ENCODE measurements at regions not wholly inside any gene's neighbourhood (a gene's known extent, or its start where the extent isn't known, plus 50 kb on each side); places are given as distances from the start of the nearest gene placed in this dataset.

DNA sequence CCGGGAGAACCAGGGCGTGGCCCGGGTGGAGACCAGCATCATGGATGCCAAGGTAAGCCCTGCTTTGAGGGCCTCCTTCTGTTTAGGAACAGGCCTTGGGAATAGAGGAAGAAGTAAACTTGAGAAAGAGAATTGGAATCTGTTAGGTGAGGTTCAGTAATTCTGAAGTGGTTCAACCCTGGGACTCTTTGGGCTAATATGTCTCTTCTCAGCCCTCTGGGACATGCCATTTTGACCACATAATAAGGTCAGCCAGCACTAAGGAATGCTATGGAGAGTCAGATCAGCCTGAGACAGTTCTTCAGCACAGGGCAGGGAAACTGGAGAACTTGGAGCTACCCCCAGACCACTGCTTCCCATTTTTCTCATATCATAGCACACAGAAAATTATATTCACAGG is 63.3 kb upstream of the PRPS1 start:
- H4K91ac ChIP-seq (ENCODE audit: low read depth, low read length, poor library complexity) = no peak overlapping the region
- no peak overlapping the region for H4K8ac ChIP-seq (ENCODE audit: low read depth, low read length)
- H3K79me1 ChIP-seq (ENCODE audit: low read depth, low read length) = no peaks in the 10 kb centered on the region
- H2BK5ac ChIP-seq (ENCODE audit: low read length) = no peak overlapping the region
- H2BK15ac ChIP-seq (ENCODE audit: low read length) = no peak overlapping the region
- H3K27me3 ChIP-seq (ENCODE audit: control insufficient read depth in 3 of 3, insufficient read depth in 3 of 3, low read depth in 1 of 3, low read length in 3 of 3) = no peaks in the 10 kb centered on the region
- no peak overlapping the region for H2AK5ac ChIP-seq (ENCODE audit: low read depth, low read length)
- H3K9ac ChIP-seq (ENCODE audit: low read depth, low read length, poor library complexity) = no peak overlapping the region
- H3K4me3 ChIP-seq (ENCODE audit: low read length in 2 of 2) = no peak overlapping the region
- no peak overlapping the region for H3K14ac ChIP-seq (ENCODE audit: low read length)
- H3K36me3 ChIP-seq (replicated peaks in 1 of 2; ENCODE audit: control insufficient read depth in 2 of 2, insufficient read depth in 2 of 2, low read length in 2 of 2) = no peaks in the 10 kb centered on the region
- no peak overlapping the region for H3K4ac ChIP-seq (ENCODE audit: low read length)
- H2BK12ac ChIP-seq (ENCODE audit: low read length) = peak overlapping the region; percentile 63
- H2BK120ac ChIP-seq (ENCODE audit: low read depth, low read length) = no peak overlapping the region
- no peak overlapping the region for H3K27ac ChIP-seq (replicated peaks; ENCODE audit: low read length)
- no peaks in the 10 kb centered on the region for H3K9me3 ChIP-seq (replicated peaks in 1 of 2; ENCODE audit: control insufficient read depth in 2 of 2, insufficient read depth in 1 of 2, low read depth in 1 of 2, low read length in 2 of 2)
- no peak for DNase-seq (ENCODE audit: low spot score)
- no peak overlapping the region for H3K4me2 ChIP-seq (ENCODE audit: insufficient read depth, low read length, poor library complexity, severe bottlenecking)
- peaks cover 9 to 11% of the 10 kb centered on the region in 2 donors for H3K4me1 ChIP-seq (ENCODE audit: control insufficient read depth in 2 of 2, insufficient read depth in 1 of 2, low read depth in 1 of 2, low read length in 2 of 2)
- WGBS, 2 donors (ENCODE audit: extremely low coverage in 2 of 2, insufficient read length in 2 of 2, insufficient replicate concordance in 1 of 2) = no CpG with 5 or more reads among the region's 3 CpGs
- H2AFZ ChIP-seq (ENCODE audit: low read length) = no peak overlapping the region
- no peak overlapping the region for H3K18ac ChIP-seq (ENCODE audit: low read length)
- H3K23ac ChIP-seq (ENCODE audit: low read depth, low read length, poor library complexity) = no peak overlapping the region

DNA sequence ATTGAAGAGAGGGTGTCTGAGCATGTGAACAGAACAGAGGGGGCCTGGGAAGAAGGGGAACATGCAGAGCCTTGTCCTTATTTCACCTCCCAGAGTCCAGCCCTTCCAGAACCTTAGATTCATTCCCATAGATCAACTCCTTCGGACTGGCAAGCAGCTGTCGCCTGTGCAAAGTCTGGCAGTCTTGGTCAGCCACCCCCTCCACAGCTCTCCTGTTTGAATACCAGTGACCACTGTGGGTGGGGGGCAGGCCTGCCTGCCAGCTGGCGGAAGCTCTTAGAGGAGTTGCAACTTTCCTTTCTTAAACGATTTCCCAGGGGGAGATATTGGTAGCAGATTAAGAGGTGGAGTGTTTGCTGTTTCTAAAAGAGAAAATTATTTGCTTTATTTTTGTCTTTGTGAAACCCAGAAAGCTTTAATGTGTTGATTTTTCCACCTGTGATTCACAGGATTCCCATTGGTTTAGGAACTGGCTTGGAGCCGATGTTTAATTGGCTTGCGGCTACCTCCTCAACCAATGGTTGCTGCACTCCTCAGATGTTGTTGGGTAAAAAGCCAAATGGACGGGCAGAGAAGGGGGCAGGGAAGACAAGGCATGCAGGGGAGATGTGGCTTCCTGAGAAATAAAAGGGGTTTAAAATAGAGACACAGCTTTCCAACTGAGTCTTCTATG is 62.2 kb upstream of the PRPS1 start:
- H3K4me1 ChIP-seq (ENCODE audit: control insufficient read depth in 2 of 2, insufficient read depth in 1 of 2, low read depth in 1 of 2, low read length in 2 of 2) = peaks cover 9 to 11% of the 10 kb centered on the region in 2 donors
- H2BK15ac ChIP-seq (ENCODE audit: low read length) = no peak overlapping the region
- no peak overlapping the region for H2AK5ac ChIP-seq (ENCODE audit: low read depth, low read length)
- WGBS, 2 donors (ENCODE audit: extremely low coverage in 2 of 2, insufficient read length in 2 of 2, insufficient replicate concordance in 1 of 2) = no CpG with 5 or more reads among the region's 7 CpGs
- no peak overlapping the region for H4K8ac ChIP-seq (ENCODE audit: low read depth, low read length)
- no peak overlapping the region for H3K4me3 ChIP-seq (ENCODE audit: low read length in 2 of 2)
- H2BK5ac ChIP-seq (ENCODE audit: low read length) = no peak overlapping the region
- no peaks in the 10 kb centered on the region for H3K27me3 ChIP-seq (ENCODE audit: control insufficient read depth in 3 of 3, insufficient read depth in 3 of 3, low read depth in 1 of 3, low read length in 3 of 3)
- H3K9me3 ChIP-seq (replicated peaks in 1 of 2; ENCODE audit: control insufficient read depth in 2 of 2, insufficient read depth in 1 of 2, low read depth in 1 of 2, low read length in 2 of 2) = no peaks in the 10 kb centered on the region
- peak overlapping the region; percentile 68 for H3K27ac ChIP-seq (replicated peaks; ENCODE audit: low read length)
- H3K4ac ChIP-seq (ENCODE audit: low read length) = no peak overlapping the region
- H3K14ac ChIP-seq (ENCODE audit: low read length) = no peak overlapping the region
- no peak overlapping the region for H2BK120ac ChIP-seq (ENCODE audit: low read depth, low read length)
- H3K36me3 ChIP-seq (replicated peaks in 1 of 2; ENCODE audit: control insufficient read depth in 2 of 2, insufficient read depth in 2 of 2, low read length in 2 of 2) = no peaks in the 10 kb centered on the region
- no peak overlapping the region for H4K91ac ChIP-seq (ENCODE audit: low read depth, low read length, poor library complexity)
- peak; percentile 54 for DNase-seq (ENCODE audit: low spot score)
- H3K4me2 ChIP-seq (ENCODE audit: insufficient read depth, low read length, poor library complexity, severe bottlenecking) = no peak overlapping the region
- no peak overlapping the region for H3K9ac ChIP-seq (ENCODE audit: low read depth, low read length, poor library complexity)
- no peaks in the 10 kb centered on the region for H3K79me1 ChIP-seq (ENCODE audit: low read depth, low read length)
- H3K23ac ChIP-seq (ENCODE audit: low read depth, low read length, poor library complexity) = no peak overlapping the region
- peak overlapping the region; percentile 82 for H2AFZ ChIP-seq (ENCODE audit: low read length)
- no peak overlapping the region for H2BK12ac ChIP-seq (ENCODE audit: low read length)
- peak overlapping the region; percentile 57 for H3K18ac ChIP-seq (ENCODE audit: low read length)

DNA sequence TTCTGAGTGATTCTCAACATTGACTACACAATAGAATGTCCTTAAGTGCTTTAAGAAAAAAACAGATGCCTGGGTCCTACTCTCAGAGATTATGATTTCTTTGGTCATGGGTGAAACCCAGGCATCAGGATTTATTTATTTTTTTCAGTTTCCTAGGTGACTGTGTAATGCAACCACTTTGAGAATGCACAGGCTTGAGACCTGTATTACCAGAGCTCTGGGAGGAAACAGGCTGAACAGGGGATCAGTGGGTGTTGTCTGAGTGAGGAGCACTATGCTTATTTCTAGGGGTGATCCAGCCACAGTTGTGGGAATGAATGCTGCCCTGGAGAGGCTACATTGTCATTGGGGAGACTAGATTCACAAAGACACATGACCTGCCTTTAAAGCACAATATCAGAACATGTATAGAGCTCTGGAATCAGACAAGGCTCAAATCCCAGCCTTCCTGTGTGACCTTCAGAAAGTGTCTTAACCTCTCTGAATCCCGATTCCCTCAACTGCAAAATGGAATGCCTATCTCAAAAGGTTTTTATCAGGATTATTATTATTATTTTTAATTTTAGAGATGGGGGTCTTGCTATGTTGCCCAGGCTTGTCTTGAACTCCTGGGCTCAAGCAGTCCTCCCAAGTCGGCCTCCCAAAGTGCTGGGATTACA is 61.6 kb upstream of the PRPS1 start:
- H3K4me2 ChIP-seq (ENCODE audit: insufficient read depth, low read length, poor library complexity, severe bottlenecking) = no peak overlapping the region
- H3K9ac ChIP-seq (ENCODE audit: low read depth, low read length, poor library complexity) = no peak overlapping the region
- H3K9me3 ChIP-seq (replicated peaks in 1 of 2; ENCODE audit: control insufficient read depth in 2 of 2, insufficient read depth in 1 of 2, low read depth in 1 of 2, low read length in 2 of 2) = no peaks in the 10 kb centered on the region
- H3K36me3 ChIP-seq (replicated peaks in 1 of 2; ENCODE audit: control insufficient read depth in 2 of 2, insufficient read depth in 2 of 2, low read length in 2 of 2) = no peaks in the 10 kb centered on the region
- H4K91ac ChIP-seq (ENCODE audit: low read depth, low read length, poor library complexity) = no peak overlapping the region
- H3K4ac ChIP-seq (ENCODE audit: low read length) = no peak overlapping the region
- H3K27ac ChIP-seq (replicated peaks; ENCODE audit: low read length) = peak overlapping the region; percentile 68
- no peak overlapping the region for H2BK120ac ChIP-seq (ENCODE audit: low read depth, low read length)
- H3K27me3 ChIP-seq (ENCODE audit: control insufficient read depth in 3 of 3, insufficient read depth in 3 of 3, low read depth in 1 of 3, low read length in 3 of 3) = no peaks in the 10 kb centered on the region
- H2BK5ac ChIP-seq (ENCODE audit: low read length) = no peak overlapping the region
- H3K18ac ChIP-seq (ENCODE audit: low read length) = no peak overlapping the region
- H2AFZ ChIP-seq (ENCODE audit: low read length) = peak overlapping the region; percentile 82
- no peak overlapping the region for H3K14ac ChIP-seq (ENCODE audit: low read length)
- DNase-seq (ENCODE audit: low spot score) = no peak
- no peak overlapping the region for H2AK5ac ChIP-seq (ENCODE audit: low read depth, low read length)
- peaks cover 8% of the 10 kb centered on the region in 2 donors for H3K4me1 ChIP-seq (ENCODE audit: control insufficient read depth in 2 of 2, insufficient read depth in 1 of 2, low read depth in 1 of 2, low read length in 2 of 2)
- H2BK15ac ChIP-seq (ENCODE audit: low read length) = no peak overlapping the region
- no peaks in the 10 kb centered on the region for H3K79me1 ChIP-seq (ENCODE audit: low read depth, low read length)
- no peak overlapping the region for H4K8ac ChIP-seq (ENCODE audit: low read depth, low read length)
- no peak overlapping the region for H3K23ac ChIP-seq (ENCODE audit: low read depth, low read length, poor library complexity)
- H3K4me3 ChIP-seq (ENCODE audit: low read length in 2 of 2) = no peak overlapping the region
- no peak overlapping the region for H2BK12ac ChIP-seq (ENCODE audit: low read length)
- WGBS, 2 donors (ENCODE audit: extremely low coverage in 2 of 2, insufficient read length in 2 of 2, insufficient replicate concordance in 1 of 2) = no CpG with 5 or more reads among the region's 2 CpGs

DNA sequence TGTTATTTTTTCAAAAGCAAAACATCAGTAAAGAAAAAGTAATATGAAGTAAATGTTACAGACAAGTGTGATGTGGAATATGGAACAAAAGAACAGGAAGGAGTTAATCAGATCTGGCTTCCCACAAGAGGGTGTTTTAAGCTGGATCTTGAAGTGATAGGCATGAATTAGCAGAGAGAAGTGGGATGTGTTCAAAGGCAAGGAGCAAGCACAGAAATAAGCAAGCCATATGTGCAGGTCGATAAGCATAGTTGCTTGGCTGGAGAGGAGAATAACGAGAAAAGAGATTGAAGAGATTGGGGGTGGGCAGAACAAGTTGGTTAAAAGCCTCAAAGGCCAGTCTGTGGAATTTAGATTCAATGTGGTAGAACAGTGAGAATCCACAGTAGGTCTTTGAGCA is 60.9 kb upstream of the PRPS1 start:
- Histone ChIP-seq H3K18ac (ENCODE audit: low read length) (no peak overlapping the region), H3K4me3 (ENCODE audit: low read length in 2 of 2) (no peak overlapping the region), H3K14ac (ENCODE audit: low read length) (no peak overlapping the region), H3K4me1 (ENCODE audit: control insufficient read depth in 2 of 2, insufficient read depth in 1 of 2, low read depth in 1 of 2, low read length in 2 of 2) (peaks cover 3 to 8% of the 10 kb centered on the region in 2 donors), H2BK120ac (ENCODE audit: low read depth, low read length) (no peak overlapping the region), H2AFZ (ENCODE audit: low read length) (no peak overlapping the region), H3K36me3 (replicated peaks in 1 of 2; ENCODE audit: control insufficient read depth in 2 of 2, insufficient read depth in 2 of 2, low read length in 2 of 2) (no peaks in the 10 kb centered on the region), H3K9ac (ENCODE audit: low read depth, low read length, poor library complexity) (no peak overlapping the region), H2AK5ac (ENCODE audit: low read depth, low read length) (no peak overlapping the region), H3K23ac (ENCODE audit: low read depth, low read length, poor library complexity) (no peak overlapping the region), H2BK15ac (ENCODE audit: low read length) (no peak overlapping the region), H3K79me1 (ENCODE audit: low read depth, low read length) (no peaks in the 10 kb centered on the region), H3K9me3 (replicated peaks in 1 of 2; ENCODE audit: control insufficient read depth in 2 of 2, insufficient read depth in 1 of 2, low read depth in 1 of 2, low read length in 2 of 2) (no peaks in the 10 kb centered on the region), H2BK12ac (ENCODE audit: low read length) (no peak overlapping the region), H2BK5ac (ENCODE audit: low read length) (no peak overlapping the region), H4K8ac (ENCODE audit: low read depth, low read length) (no peak overlapping the region), H3K27me3 (ENCODE audit: control insufficient read depth in 3 of 3, insufficient read depth in 3 of 3, low read depth in 1 of 3, low read length in 3 of 3) (no peaks in the 10 kb centered on the region), H3K27ac (replicated peaks; ENCODE audit: low read length) (peak overlapping the region; percentile 4), H3K4me2 (ENCODE audit: insufficient read depth, low read length, poor library complexity, severe bottlenecking) (no peak overlapping the region), H3K4ac (ENCODE audit: low read length) (no peak overlapping the region), H4K91ac (ENCODE audit: low read depth, low read length, poor library complexity) (no peak overlapping the region)
- no peak for DNase-seq (ENCODE audit: low spot score)
- WGBS, 2 donors (ENCODE audit: extremely low coverage in 2 of 2, insufficient read length in 2 of 2, insufficient replicate concordance in 1 of 2) = no CpG with 5 or more reads among the region's 2 CpGs
